NCI-H1694 treated with DMSO at 0.1 percent for 48 hours (cell line): ENCODE measurements at regions not wholly inside any gene's neighbourhood (a gene's known extent, or its start where the extent isn't known, plus 50 kb on each side); places are given as distances from the start of the nearest gene placed in this dataset.

Experiments used
- DNase-seq: peaks from one replicate; lab custom pipeline; 2025; lab: John Stamatoyannopoulos, UW

GRCh38 chr18:34075963-34076860 is 148.5 kb downstream of the NOL4 start:
- DNase-seq: no peak

GRCh38 chr18:34061226-34061625 is 163.5 kb downstream of the NOL4 start:
- DNase-seq: no peak

- DNase-seq: no peak
These were observed 169.5 kb downstream of the NOL4 start for GRCh38 chr18:34055227-34055626.

GRCh38 chr18:34050661-34051060 is 174.1 kb downstream of the NOL4 start:
- no peak for DNase-seq

GRCh38 chr18:34049511-34049910 is 175.2 kb downstream of the NOL4 start:
- DNase-seq: no peak

GRCh38 chr18:34048423-34048822 is 176.3 kb downstream of the NOL4 start:
- DNase-seq: no peak

GRCh38 chr18:34042423-34043146 is 182.1 kb downstream of the NOL4 start:
- no peak for DNase-seq

GRCh38 chr18:34039611-34040010 is 185.1 kb downstream of the NOL4 start:
- DNase-seq: no peak

GRCh38 chr18:34039201-34039600 is 185.5 kb downstream of the NOL4 start:
- peak; percentile 13 for DNase-seq

GRCh38 chr18:34038086-34038485 is 186.6 kb downstream of the NOL4 start:
- no peak for DNase-seq

- no peak for DNase-seq
These were observed 190.7 kb downstream of the NOL4 start for GRCh38 chr18:34033968-34034367.

- DNase-seq: no peak
These were observed 192.9 kb downstream of the NOL4 start for GRCh38 chr18:34031810-34032209.

- DNase-seq: no peak
These were observed 196.4 kb downstream of the NOL4 start for GRCh38 chr18:34028324-34028723.

GRCh38 chr18:34025191-34025801 is 199.4 kb downstream of the NOL4 start:
- no peak for DNase-seq

- no peak for DNase-seq
These were observed 201.2 kb downstream of the NOL4 start for GRCh38 chr18:34023471-34023870.

GRCh38 chr18:34018336-34018735 is 206.4 kb downstream of the NOL4 start:
- no peak for DNase-seq

- no peak for DNase-seq
These were observed 221.0 kb downstream of the NOL4 start for GRCh38 chr18:34003687-34004086.

- no peak for DNase-seq
These were observed 222.6 kb downstream of the NOL4 start for GRCh38 chr18:34002130-34002529.

- DNase-seq: no peak
These were observed 223.3 kb downstream of the NOL4 start for GRCh38 chr18:34001376-34001775.

- DNase-seq: no peak
These were observed 237.5 kb downstream of the NOL4 start for GRCh38 chr18:33987206-33987605.

GRCh38 chr18:33983126-33983525 is 241.6 kb downstream of the NOL4 start:
- no peak for DNase-seq

GRCh38 chr18:33960417-33960816 is 264.3 kb downstream of the NOL4 start:
- no peak for DNase-seq

- no peak for DNase-seq
These were observed 265.1 kb downstream of the NOL4 start for GRCh38 chr18:33959609-33960008.
